Vagina (tissue), 2 donors: ENCODE measurements at regions not wholly inside any gene's neighbourhood (a gene's known extent, or its start where the extent isn't known, plus 50 kb on each side); places are given as distances from the start of the nearest gene placed in this dataset.

Experiments used
- POLR2A ChIP-seq, 2 donors: fragments of 450-650 bp; IDR thresholded peaks; one replicate each; pipeline ENCODE4 v1.6.1; 2017; ENCODE audit warnings: antibody characterized with exemption in 2 of 2, mild to moderate bottlenecking in 2 of 2, moderate library complexity in 2 of 2
- POLR2AphosphoS5 ChIP-seq, 2 donors: sonication (generic); formaldehyde crosslinking; IDR thresholded peaks; one replicate each; pipeline ENCODE4 v1.9.0; 2017; ENCODE audit warnings: antibody characterized with exemption in 2 of 2, mild to moderate bottlenecking in 2 of 2, low read depth in 1 of 2; ENCODE audit not compliant: insufficient read depth in 1 of 2
- TF ChIP-seq, protein P1 (sequence below), 3 experiments: fragments of 450-650 bp in 2 of 3; fragments of 200-600 bp in 1 of 3; sonication (generic) in 1 of 3; IDR thresholded peaks; one replicate each; pipeline ENCODE4 v1.5.1; 2017 to 2019; ENCODE audit warnings: antibody characterized with exemption in 3 of 3, mild to moderate bottlenecking in 2 of 3, moderate library complexity in 2 of 3

- TF ChIP-seq POLR2A (IDR thresholded peaks at IDR 0.05) (no peak), POLR2AphosphoS5 (IDR thresholded peaks at IDR 0.05; ENCODE audit: insufficient read depth in 1 of 2, low read depth in 1 of 2) (no peak)
- TF ChIP-seq, protein P1, sequence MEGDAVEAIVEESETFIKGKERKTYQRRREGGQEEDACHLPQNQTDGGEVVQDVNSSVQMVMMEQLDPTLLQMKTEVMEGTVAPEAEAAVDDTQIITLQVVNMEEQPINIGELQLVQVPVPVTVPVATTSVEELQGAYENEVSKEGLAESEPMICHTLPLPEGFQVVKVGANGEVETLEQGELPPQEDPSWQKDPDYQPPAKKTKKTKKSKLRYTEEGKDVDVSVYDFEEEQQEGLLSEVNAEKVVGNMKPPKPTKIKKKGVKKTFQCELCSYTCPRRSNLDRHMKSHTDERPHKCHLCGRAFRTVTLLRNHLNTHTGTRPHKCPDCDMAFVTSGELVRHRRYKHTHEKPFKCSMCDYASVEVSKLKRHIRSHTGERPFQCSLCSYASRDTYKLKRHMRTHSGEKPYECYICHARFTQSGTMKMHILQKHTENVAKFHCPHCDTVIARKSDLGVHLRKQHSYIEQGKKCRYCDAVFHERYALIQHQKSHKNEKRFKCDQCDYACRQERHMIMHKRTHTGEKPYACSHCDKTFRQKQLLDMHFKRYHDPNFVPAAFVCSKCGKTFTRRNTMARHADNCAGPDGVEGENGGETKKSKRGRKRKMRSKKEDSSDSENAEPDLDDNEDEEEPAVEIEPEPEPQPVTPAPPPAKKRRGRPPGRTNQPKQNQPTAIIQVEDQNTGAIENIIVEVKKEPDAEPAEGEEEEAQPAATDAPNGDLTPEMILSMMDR (IDR thresholded peaks at IDR 0.05), result no peak
Observed at GRCh38 chr2:14977021-14977420, 344.5 kb downstream of the LRATD1 start.
